Dermis blood vessel endothelial cell (primary cell): ENCODE measurements at regions not wholly inside any gene's neighbourhood (a gene's known extent, or its start where the extent isn't known, plus 50 kb on each side); places are given as distances from the start of the nearest gene placed in this dataset.

Source experiments
- DNase-seq: peaks from one replicate; pipeline ENCODE4 v3.0.0; 2010

GRCh38 chr4:89357787-89358186, 50.2 kb upstream of the GPRIN3 start:
- no peak for DNase-seq
